Keratinocyte (primary cell): ENCODE measurements at regions not wholly inside any gene's neighbourhood (a gene's known extent, or its start where the extent isn't known, plus 50 kb on each side); places are given as distances from the start of the nearest gene placed in this dataset.

Source experiments
- DNase-seq: peaks from one replicate; pipeline ENCODE4 v3.0.0-alpha.2; 2011; ENCODE audit warnings: low read depth, missing footprints, low spot score
- FAIRE-seq: peaks from 2 replicates; lab custom pipeline; 2011; peaks lifted over from hg19 to GRCh38; lab: Jason Lieb, UNC
- H2AFZ ChIP-seq: 2 replicates; pipeline ENCODE4 v1.6.0; 2012; ENCODE audit warnings: low read length, control low read depth, inconsistent platforms; ENCODE audit not compliant: control insufficient read depth
- H3K27ac ChIP-seq: 2 replicates; pipeline ENCODE4 v1.5.1; 2011; ENCODE audit warnings: low read length; ENCODE audit not compliant: control insufficient read depth, insufficient read depth
- H3K27me3 ChIP-seq: 3 replicates; pipeline ENCODE4 v1.6.0; 2011; ENCODE audit warnings: low read length; ENCODE audit not compliant: control insufficient read depth, insufficient read depth; ENCODE audit errors: extremely low read depth
- H3K36me3 ChIP-seq, 2 experiments: 2 replicates in 1 of 2; 3 replicates in 1 of 2; pipeline ENCODE4 v1.5.1; 2011; ENCODE audit warnings: low read length in 2 of 2, mild to moderate bottlenecking in 1 of 2; ENCODE audit not compliant: control insufficient read depth in 2 of 2, insufficient read depth in 2 of 2; ENCODE audit errors: extremely low read depth in 1 of 2
- H3K4me1 ChIP-seq: 3 replicates; pipeline ENCODE4 v1.5.1; 2011; ENCODE audit warnings: low read length; ENCODE audit not compliant: control insufficient read depth, insufficient read depth; ENCODE audit errors: extremely low read depth
- H3K4me2 ChIP-seq: 3 replicates; pipeline ENCODE4 v1.6.0; 2011; ENCODE audit warnings: low read depth, low read length; ENCODE audit not compliant: control insufficient read depth, insufficient read depth; ENCODE audit errors: extremely low read depth
- H3K4me3 ChIP-seq, 3 experiments: fragments of 200-600 bp in 1 of 3; sonication (generic) in 1 of 3; 2 replicates in 2 of 3; 3 replicates in 1 of 3; pipeline ENCODE4 v1.5.1; 2011 to 2016; ENCODE audit warnings: low read length in 3 of 3, mild to moderate bottlenecking in 3 of 3, control low read depth in 2 of 3, inconsistent platforms in 1 of 3, low read depth in 1 of 3, mixed read lengths in 1 of 3, mixed run types in 1 of 3, moderate library complexity in 1 of 3; ENCODE audit not compliant: control insufficient read depth in 2 of 3, insufficient read depth in 2 of 3; ENCODE audit errors: extremely low read depth in 1 of 3
- H3K79me2 ChIP-seq: 2 replicates; pipeline ENCODE4 v1.6.0; 2012; ENCODE audit warnings: low read length; ENCODE audit not compliant: control insufficient read depth, insufficient read depth
- H3K9ac ChIP-seq: 3 replicates; pipeline ENCODE4 v1.6.0; 2011; ENCODE audit warnings: low read length; ENCODE audit not compliant: control insufficient read depth, insufficient read depth; ENCODE audit errors: extremely low read depth
- H3K9me1 ChIP-seq: 3 replicates; pipeline ENCODE4 v1.6.0; 2011; ENCODE audit warnings: low read length; ENCODE audit not compliant: control insufficient read depth, insufficient read depth; ENCODE audit errors: extremely low read depth
- H3K9me3 ChIP-seq: 2 replicates; pipeline ENCODE4 v1.5.1; 2012; ENCODE audit warnings: low read depth, low read length; ENCODE audit not compliant: control insufficient read depth
- H4K20me1 ChIP-seq: 3 replicates; pipeline ENCODE4 v1.6.0; 2011; ENCODE audit warnings: low read length; ENCODE audit not compliant: control insufficient read depth, insufficient read depth; ENCODE audit errors: extremely low read depth
- EZH2 ChIP-seq: IDR thresholded peaks from one replicate; pipeline ENCODE4 v1.6.1; 2012; ENCODE audit warnings: inconsistent platforms, mild to moderate bottlenecking, low read length, moderate library complexity
- dilution Hi-C: fragments of 300-500 bp; cut with MboI; formaldehyde crosslinking; loops from one replicate; pipeline ENCODE4 v1.7.0; 2020; ENCODE audit warnings: low sequenced_read_pairs; ENCODE audit not compliant: extremely low pct_ligation_motif_present
- TF ChIP-seq, protein P1 (sequence below), 3 experiments: IDR thresholded peaks in 1 of 3; conservative IDR thresholded peaks in 1 of 3; optimal IDR thresholded peaks in 1 of 3; 2 replicates in 2 of 3; 3 replicates in 1 of 3; pipeline versions ENCODE3 to v1.5.1; 2011; ENCODE audit warnings: low read length in 3 of 3, mild to moderate bottlenecking in 3 of 3, moderate library complexity in 2 of 3, control low read depth in 1 of 3, inconsistent platforms in 1 of 3; ENCODE audit not compliant: insufficient read depth in 2 of 3; ENCODE audit errors: extremely low read depth in 1 of 3

DNA sequence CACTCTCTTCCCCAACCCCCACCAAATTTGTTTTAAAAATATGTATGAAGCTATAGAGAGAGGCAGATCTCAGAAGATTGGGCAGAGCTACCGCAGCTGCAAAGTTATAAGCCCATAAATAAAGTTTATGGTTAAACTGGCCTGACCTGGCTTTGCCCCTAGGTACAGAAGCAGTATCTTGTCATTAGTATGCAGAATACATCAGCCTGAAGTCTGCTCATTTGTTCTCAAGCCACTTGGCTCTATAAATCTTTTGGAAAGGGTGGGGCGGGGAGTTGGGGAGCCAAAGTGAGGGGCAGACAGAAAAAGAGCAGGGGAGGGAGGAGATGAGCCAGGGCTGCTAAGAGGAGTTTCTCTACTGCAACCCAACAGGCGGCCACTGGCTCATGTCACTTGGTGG, 113.2 kb downstream of the SOX9 start:
- Histone ChIP-seq H3K9me1 (no peaks in the 10 kb centered on the region), H2AFZ (no peak overlapping the region), H3K4me3 (no peak overlapping the region), H3K4me2 (no peak overlapping the region), H4K20me1 (no peaks in the 10 kb centered on the region), H3K79me2 (no peaks in the 10 kb centered on the region), H3K4me1 (no peaks in the 10 kb centered on the region), H3K27me3 (peaks cover 10% of the 10 kb centered on the region), H3K27ac (no peak overlapping the region), H3K9me3 (no peaks in the 10 kb centered on the region), H3K36me3 (no peaks in the 10 kb centered on the region), H3K9ac (no peak overlapping the region)
- dilution Hi-C loops = no loop called here
- TF ChIP-seq, protein P1, sequence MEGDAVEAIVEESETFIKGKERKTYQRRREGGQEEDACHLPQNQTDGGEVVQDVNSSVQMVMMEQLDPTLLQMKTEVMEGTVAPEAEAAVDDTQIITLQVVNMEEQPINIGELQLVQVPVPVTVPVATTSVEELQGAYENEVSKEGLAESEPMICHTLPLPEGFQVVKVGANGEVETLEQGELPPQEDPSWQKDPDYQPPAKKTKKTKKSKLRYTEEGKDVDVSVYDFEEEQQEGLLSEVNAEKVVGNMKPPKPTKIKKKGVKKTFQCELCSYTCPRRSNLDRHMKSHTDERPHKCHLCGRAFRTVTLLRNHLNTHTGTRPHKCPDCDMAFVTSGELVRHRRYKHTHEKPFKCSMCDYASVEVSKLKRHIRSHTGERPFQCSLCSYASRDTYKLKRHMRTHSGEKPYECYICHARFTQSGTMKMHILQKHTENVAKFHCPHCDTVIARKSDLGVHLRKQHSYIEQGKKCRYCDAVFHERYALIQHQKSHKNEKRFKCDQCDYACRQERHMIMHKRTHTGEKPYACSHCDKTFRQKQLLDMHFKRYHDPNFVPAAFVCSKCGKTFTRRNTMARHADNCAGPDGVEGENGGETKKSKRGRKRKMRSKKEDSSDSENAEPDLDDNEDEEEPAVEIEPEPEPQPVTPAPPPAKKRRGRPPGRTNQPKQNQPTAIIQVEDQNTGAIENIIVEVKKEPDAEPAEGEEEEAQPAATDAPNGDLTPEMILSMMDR (optimal IDR thresholded peaks at IDR 0.05 in 1 of 3, IDR thresholded peaks at IDR 0.05 in 1 of 3, conservative IDR thresholded peaks at IDR 0.05 in 1 of 3; ENCODE audit: extremely low read depth in 1 of 3, insufficient read depth in 2 of 3, low read length in 3 of 3) = no peak
- TF ChIP-seq EZH2 = no peak
- DNase-seq (no peak), FAIRE-seq (no peak)

DNA sequence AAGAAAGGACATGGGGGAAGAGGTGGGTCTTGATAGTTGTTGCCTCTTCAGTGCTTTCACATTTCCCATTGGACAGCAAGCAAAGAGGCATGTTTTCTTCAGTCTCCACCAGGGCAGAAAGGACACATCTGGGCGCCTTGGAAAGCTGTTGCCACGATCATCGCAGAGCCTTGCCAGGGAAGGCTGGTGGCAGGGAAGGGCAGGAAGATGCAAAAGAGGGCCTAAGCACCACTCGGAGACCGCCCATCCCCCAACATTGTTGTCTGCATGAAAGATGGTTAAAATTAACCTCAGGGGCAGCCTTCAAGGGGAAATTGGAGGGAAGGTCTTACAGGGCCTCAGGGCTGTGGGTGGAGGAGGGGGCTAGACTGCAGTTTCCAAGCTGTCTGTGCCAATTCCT, 114.2 kb downstream of the SOX9 start:
- Histone ChIP-seq H3K9ac (no peak overlapping the region), H3K9me1 (no peaks in the 10 kb centered on the region), H3K79me2 (no peaks in the 10 kb centered on the region), H3K27me3 (peaks cover 10% of the 10 kb centered on the region), H3K27ac (no peak overlapping the region), H3K4me1 (no peaks in the 10 kb centered on the region), H2AFZ (no peak overlapping the region), H3K4me2 (no peak overlapping the region), H4K20me1 (no peaks in the 10 kb centered on the region), H3K36me3 (no peaks in the 10 kb centered on the region), H3K9me3 (no peaks in the 10 kb centered on the region), H3K4me3 (no peak overlapping the region)
- TF ChIP-seq, protein P1 (optimal IDR thresholded peaks at IDR 0.05 in 1 of 3, IDR thresholded peaks at IDR 0.05 in 1 of 3, conservative IDR thresholded peaks at IDR 0.05 in 1 of 3; ENCODE audit: extremely low read depth in 1 of 3, insufficient read depth in 2 of 3, low read length in 3 of 3) = no peak
- no peak for TF ChIP-seq EZH2
- dilution Hi-C loops = no loop called here
- FAIRE-seq (no peak), DNase-seq (no peak)
